MG63 (cell line): ENCODE measurements at regions not wholly inside any gene's neighbourhood (a gene's known extent, or its start where the extent isn't known, plus 50 kb on each side); places are given as distances from the start of the nearest gene placed in this dataset.
A peak's percentile ranks its signal among the peaks of the same experiment; 100 is the strongest.

ENCODE experiments used
- DNase-seq: peaks from one replicate; pipeline ENCODE4 v3.0.0-alpha.2; 2020
- H3K27me3 ChIP-seq: fragments of 250-450 bp; sonication (Bioruptor Pico); 2 replicates; pipeline ENCODE4 v1.5.1; 2020; ENCODE audit warnings: mild to moderate bottlenecking, moderate library complexity
- H3K36me3 ChIP-seq: fragments of 250-450 bp; sonication (Bioruptor Pico); 2 replicates; pipeline ENCODE4 v1.5.1; 2020; ENCODE audit warnings: mild to moderate bottlenecking, moderate library complexity
- H3K4me3 ChIP-seq: fragments of 250-450 bp; sonication (Bioruptor Pico); 2 replicates; pipeline ENCODE4 v1.5.1; 2020; ENCODE audit warnings: mild to moderate bottlenecking, moderate library complexity
- H3K9me3 ChIP-seq: fragments of 250-450 bp; sonication (Bioruptor Pico); 2 replicates; pipeline ENCODE4 v1.5.1; 2020; ENCODE audit warnings: mild to moderate bottlenecking, moderate library complexity

- H3K4me3 ChIP-seq: no peak overlapping the region
- H3K27me3 ChIP-seq: no peaks in the 10 kb centered on the region
Measured at GRCh38 chr2:236646441-236646840, 76.8 kb downstream of the ACKR3 start.

GRCh38 chr2:236646871-236647270 is 77.2 kb downstream of the ACKR3 start:
- Histone ChIP-seq H3K9me3 (peaks cover 8% of the 10 kb centered on the region), H3K36me3 (no peaks in the 10 kb centered on the region), H3K27me3 (no peaks in the 10 kb centered on the region), H3K4me3 (no peak overlapping the region)
- DNase-seq: no peak

More at GRCh38 chr2:236646441-236646840, 76.8 kb downstream of the ACKR3 start:
- Histone ChIP-seq H3K36me3 (no peaks in the 10 kb centered on the region), H3K9me3 (peaks cover 8% of the 10 kb centered on the region)
- peak; percentile 72 for DNase-seq

DNA sequence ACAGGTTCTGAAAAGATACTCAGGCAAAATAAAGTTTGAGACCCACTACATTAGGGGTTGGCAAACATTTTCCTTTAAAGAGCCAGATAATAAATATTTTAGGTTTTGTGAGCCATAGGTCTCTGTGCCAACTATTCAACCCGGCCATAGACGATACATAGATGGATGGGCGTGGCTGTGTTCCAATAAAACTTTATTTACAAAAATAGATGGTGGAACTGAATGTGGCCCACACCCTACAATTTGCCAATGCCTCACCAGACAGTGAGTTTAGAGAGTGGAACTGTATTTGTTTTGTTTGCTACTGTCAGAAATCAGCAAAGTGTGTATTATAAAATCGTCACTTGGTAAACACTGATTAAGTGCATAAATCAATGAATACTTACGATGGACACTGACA is 78.0 kb downstream of the ACKR3 start:
- no peak for DNase-seq
- H3K4me3 ChIP-seq: no peak overlapping the region
- H3K27me3 ChIP-seq: no peaks in the 10 kb centered on the region
- H3K36me3 ChIP-seq: no peaks in the 10 kb centered on the region
- H3K9me3 ChIP-seq: peaks cover 8% of the 10 kb centered on the region

- Histone ChIP-seq H3K36me3 (no peaks in the 10 kb centered on the region), H3K9me3 (peaks cover 4% of the 10 kb centered on the region; the same call in 1 of the 2 replicates), H3K4me3 (no peak overlapping the region), H3K27me3 (no peaks in the 10 kb centered on the region)
- DNase-seq: no peak
Measured at GRCh38 chr2:236653863-236654262, 84.2 kb downstream of the ACKR3 start.

GRCh38 chr2:236654496-236654895 is 84.9 kb downstream of the ACKR3 start:
- peaks cover 4% of the 10 kb centered on the region; the same call in 1 of the 2 replicates for H3K9me3 ChIP-seq
- no peak overlapping the region for H3K4me3 ChIP-seq
- DNase-seq: no peak
- H3K36me3 ChIP-seq: no peaks in the 10 kb centered on the region
- no peaks in the 10 kb centered on the region for H3K27me3 ChIP-seq

GRCh38 chr2:236656166-236656565 is 86.5 kb downstream of the ACKR3 start:
- Histone ChIP-seq H3K9me3 (no peaks in the 10 kb centered on the region), H3K4me3 (no peak overlapping the region)
- DNase-seq: no peak

DNA sequence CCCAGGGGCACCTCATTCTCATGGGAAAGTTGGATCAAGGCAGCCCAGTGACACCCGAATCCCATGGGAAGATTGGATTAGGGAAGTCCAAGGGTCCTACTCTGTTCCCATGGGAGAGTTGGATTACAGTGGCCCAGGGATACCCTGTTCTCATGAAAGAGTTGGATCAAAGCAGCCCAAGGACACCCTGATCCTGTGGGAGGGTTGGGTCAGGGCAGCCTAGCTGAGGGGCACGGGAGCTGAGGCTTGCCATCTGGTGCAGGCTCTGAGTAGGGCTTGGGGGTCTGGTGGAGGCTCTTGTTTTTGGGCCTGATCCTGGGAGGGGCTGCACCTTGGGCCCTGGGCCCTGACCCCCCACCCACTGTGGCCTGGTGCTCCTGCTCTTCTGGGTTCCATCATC is 87.1 kb downstream of the ACKR3 start:
- no peak for DNase-seq
- Histone ChIP-seq H3K27me3 (no peaks in the 10 kb centered on the region), H3K36me3 (no peaks in the 10 kb centered on the region), H3K4me3 (no peak overlapping the region), H3K9me3 (no peaks in the 10 kb centered on the region)

More at GRCh38 chr2:236656166-236656565, 86.5 kb downstream of the ACKR3 start:
- Histone ChIP-seq H3K27me3 (no peaks in the 10 kb centered on the region), H3K36me3 (no peaks in the 10 kb centered on the region)

GRCh38 chr2:236657215-236657614 is 87.6 kb downstream of the ACKR3 start:
- DNase-seq: no peak
- no peaks in the 10 kb centered on the region for H3K36me3 ChIP-seq

DNA sequence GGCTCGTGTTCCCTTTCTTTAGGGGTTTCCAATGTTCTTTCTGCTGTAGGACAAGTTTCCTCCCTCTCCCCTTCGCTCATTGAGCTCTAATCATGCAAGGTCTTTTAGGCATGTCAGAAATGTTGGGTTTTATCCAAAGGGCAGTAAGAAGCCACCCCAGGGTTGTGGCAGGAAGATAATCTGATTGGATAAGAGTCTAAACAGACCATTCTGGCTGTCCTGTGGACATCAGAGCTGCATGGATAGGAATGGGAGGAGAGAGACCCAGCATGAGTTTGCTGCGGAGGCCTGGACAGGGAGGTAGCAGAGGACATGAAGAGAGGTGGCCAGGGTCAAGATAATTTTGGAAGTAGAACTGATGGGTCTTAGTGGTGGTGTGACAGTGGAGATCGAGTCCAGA is 88.2 kb downstream of the ACKR3 start:
- Histone ChIP-seq H3K9me3 (no peaks in the 10 kb centered on the region), H3K36me3 (no peaks in the 10 kb centered on the region), H3K27me3 (no peaks in the 10 kb centered on the region), H3K4me3 (no peak overlapping the region)
- no peak for DNase-seq

More at GRCh38 chr2:236657215-236657614, 87.6 kb downstream of the ACKR3 start:
- no peaks in the 10 kb centered on the region for H3K9me3 ChIP-seq
- H3K27me3 ChIP-seq: no peaks in the 10 kb centered on the region
- no peak overlapping the region for H3K4me3 ChIP-seq

GRCh38 chr2:236658974-236659757 is 89.5 kb downstream of the ACKR3 start:
- no peak for DNase-seq

DNA sequence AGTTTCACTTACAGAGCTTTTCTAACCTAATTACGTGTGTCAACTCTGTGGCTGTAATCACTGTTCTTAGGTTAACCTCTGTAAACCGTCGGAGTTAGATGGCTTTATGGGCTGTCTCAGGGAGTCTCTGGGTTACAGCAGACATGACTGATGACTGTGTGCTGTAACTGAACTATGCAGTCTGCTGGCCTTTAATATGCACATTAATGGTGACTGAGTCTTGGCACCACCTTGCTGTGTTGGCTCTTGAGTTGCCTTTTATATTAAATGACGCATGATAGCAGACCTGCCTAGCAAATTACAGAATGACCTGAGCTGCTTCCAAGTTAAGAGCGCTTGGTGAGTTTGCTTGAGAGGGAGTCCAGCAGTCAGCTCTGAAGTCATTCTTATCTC is 90.1 kb downstream of the ACKR3 start:
- peak; percentile 89 for DNase-seq
- Histone ChIP-seq H3K36me3 (no peaks in the 10 kb centered on the region), H3K4me3 (no peak overlapping the region), H3K27me3 (no peaks in the 10 kb centered on the region), H3K9me3 (no peaks in the 10 kb centered on the region)

More at GRCh38 chr2:236658974-236659757, 89.5 kb downstream of the ACKR3 start:
- no peaks in the 10 kb centered on the region for H3K36me3 ChIP-seq
- no peaks in the 10 kb centered on the region for H3K27me3 ChIP-seq
- no peak overlapping the region for H3K4me3 ChIP-seq
- no peaks in the 10 kb centered on the region for H3K9me3 ChIP-seq

- H3K36me3 ChIP-seq: no peaks in the 10 kb centered on the region
- DNase-seq: peak; percentile 73
- H3K9me3 ChIP-seq: no peaks in the 10 kb centered on the region
- H3K27me3 ChIP-seq: no peaks in the 10 kb centered on the region
- no peak overlapping the region for H3K4me3 ChIP-seq
Measured at GRCh38 chr2:236661061-236661761, 91.6 kb downstream of the ACKR3 start.

GRCh38 chr2:236661762-236662110 is 92.1 kb downstream of the ACKR3 start:
- peak; percentile 43 for DNase-seq
- H3K36me3 ChIP-seq: no peaks in the 10 kb centered on the region
- H3K9me3 ChIP-seq: peaks cover 3% of the 10 kb centered on the region; the same call in 1 of the 2 replicates
- H3K27me3 ChIP-seq: no peaks in the 10 kb centered on the region
- H3K4me3 ChIP-seq: no peak overlapping the region

DNA sequence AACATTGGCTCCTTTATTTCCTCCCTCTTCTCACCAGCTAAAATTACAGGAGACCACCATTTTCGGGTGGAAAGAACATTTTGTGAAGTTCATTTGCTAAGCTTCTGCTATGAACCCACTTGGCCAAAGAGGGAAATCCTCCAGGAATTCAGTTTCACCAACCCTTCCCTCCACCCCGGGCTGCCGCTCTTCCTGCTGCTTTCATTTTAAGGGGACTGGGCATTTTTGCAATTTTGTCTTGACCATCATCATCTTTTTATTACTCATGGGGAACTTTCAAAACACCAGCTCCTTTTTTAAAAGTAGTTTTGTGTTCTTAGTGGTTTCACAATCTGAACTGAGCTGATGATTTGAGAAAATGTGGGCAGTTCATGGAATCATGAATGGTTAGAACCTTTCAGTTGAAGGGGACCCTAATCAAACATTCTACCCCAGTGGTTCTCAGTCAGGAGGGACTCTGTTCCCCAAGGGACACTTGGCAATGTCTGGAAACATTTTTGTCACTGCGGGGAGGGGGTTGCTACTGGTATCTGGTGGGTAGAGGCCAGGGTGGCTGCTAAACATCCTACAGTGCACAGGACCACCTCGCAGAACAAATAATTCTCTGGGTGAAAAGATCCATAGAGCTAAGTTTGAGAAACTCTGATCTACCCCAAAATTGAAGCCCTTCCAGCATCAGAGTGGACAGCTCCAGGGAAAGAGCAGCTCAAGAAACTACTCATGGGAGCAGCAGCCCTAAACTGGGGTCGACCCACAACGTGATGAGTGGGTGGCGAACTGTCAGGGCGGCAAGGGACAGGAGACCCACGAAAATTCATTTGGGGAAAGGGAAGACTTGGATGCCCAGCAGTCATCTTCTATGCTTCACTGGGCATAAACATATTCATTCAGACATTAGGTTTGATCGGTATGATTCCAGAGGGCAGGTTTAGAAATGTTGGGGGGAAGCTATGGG is 92.9 kb downstream of the ACKR3 start:
- Histone ChIP-seq H3K4me3 (no peak overlapping the region), H3K27me3 (no peaks in the 10 kb centered on the region), H3K9me3 (peaks cover 3% of the 10 kb centered on the region; the same call in 1 of the 2 replicates), H3K36me3 (no peaks in the 10 kb centered on the region)
- DNase-seq: no peak

DNA sequence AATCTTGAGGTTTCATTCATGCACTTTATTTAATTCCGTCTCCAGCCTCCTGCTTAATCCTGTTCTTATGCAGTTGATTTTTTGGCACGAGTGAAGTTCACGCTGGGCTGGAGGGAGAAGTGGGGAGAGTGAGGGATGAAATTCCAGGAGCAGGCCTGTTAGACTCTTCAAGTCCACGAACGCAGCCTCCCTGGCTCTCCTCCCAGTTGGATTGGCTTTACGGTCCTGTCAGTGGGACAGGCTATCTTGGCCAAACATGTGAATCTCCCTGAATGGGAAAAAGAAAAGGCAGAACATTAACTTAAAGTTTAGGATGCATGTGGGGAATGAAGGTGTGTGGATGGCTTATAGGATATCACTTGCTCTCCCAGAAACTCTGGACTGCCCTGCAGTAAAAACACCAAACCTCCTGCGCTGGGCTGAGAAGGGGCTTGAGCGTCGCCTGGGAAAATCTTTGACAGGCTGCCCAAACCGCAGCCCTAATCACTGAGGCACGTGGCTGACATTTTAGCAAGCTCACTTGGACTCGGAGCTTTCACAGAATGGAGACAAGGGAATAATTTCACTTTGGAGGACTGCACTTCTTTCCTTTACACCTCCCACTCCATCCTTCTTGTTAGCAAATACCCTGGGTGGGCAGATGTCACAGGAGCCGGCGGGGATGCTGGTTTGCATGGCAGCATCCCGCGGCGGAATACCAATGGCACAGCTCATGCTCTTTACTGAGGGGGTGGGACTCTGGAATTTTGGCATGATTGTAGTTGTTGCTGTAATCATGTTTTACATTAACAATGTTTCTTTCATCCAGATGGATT is 93.9 kb downstream of the ACKR3 start:
- H3K4me3 ChIP-seq: no peak overlapping the region
- DNase-seq: peak; percentile 82

GRCh38 chr2:236664136-236664535 is 94.5 kb downstream of the ACKR3 start:
- DNase-seq: no peak

More for the DNA sequence above, 93.9 kb downstream of the ACKR3 start:
- H3K27me3 ChIP-seq: no peaks in the 10 kb centered on the region
- H3K36me3 ChIP-seq: no peaks in the 10 kb centered on the region
- H3K9me3 ChIP-seq: peaks cover 3% of the 10 kb centered on the region; the same call in 1 of the 2 replicates

More at GRCh38 chr2:236664136-236664535, 94.5 kb downstream of the ACKR3 start:
- Histone ChIP-seq H3K9me3 (peaks cover 3% of the 10 kb centered on the region; the same call in 1 of the 2 replicates), H3K4me3 (no peak overlapping the region), H3K36me3 (no peaks in the 10 kb centered on the region), H3K27me3 (no peaks in the 10 kb centered on the region)
